ENCODE measurements at regions not wholly inside any gene's neighbourhood (a gene's known extent, or its start where the extent isn't known, plus 50 kb on each side); places are given as distances from the start of the nearest gene placed in this dataset.

DNA sequence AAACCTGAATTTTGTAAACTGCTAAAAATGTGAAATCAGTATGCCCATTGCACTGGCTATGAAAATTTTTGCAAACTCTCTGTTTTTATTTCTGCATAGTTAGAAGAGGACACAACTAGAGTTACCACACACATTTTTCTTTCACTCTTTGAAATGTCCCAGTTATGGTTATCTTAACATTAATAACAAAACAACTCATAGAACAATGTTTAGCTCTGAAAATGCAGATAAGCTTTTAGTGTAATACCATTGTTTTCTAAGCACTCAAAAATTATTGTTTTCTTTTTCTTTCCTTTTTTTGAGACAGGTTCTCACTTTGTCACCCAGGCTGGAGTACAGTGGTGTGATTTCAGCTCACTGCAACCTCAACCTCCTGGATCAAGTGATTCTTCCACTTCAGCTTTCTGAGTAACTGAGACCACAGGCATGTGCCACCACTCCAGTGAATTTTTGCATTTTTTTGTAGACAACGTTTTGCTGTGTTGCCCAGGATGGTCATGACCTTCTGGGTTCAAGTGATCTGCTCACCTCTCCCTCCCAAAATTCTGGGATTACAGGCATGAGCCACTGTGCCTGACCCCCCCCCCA is 1204.5 kb upstream of the ZEB2 start:
- H3K27ac Mint-ChIP-seq: no peak overlapping the region
- DNase-seq: no peak
- POLR2A ChIA-PET: no interaction called here
- H3K4me1 Mint-ChIP-seq (ENCODE audit: low read depth): no peaks in the 10 kb centered on the region
- no peak overlapping the region for H3K4me3 Mint-ChIP-seq
- H3K36me3 Mint-ChIP-seq: no peaks in the 10 kb centered on the region
- H3K9me3 Mint-ChIP-seq: peaks cover 2% of the 10 kb centered on the region
- CTCF ChIA-PET: no interaction called here
- intact Hi-C loops (cut with micrococcal nuclease): no loop called here
- H3K27me3 Mint-ChIP-seq: no peaks in the 10 kb centered on the region

- intact Hi-C loops (cut with micrococcal nuclease): no loop called here
- Mint-ChIP-seq H3K36me3 (no peaks in the 10 kb centered on the region), H3K27me3 (no peaks in the 10 kb centered on the region), H3K9me3 (peaks cover 2% of the 10 kb centered on the region), H3K4me1 (ENCODE audit: low read depth) (no peaks in the 10 kb centered on the region), H3K27ac (no peak overlapping the region), H3K4me3 (no peak overlapping the region)
- CTCF ChIA-PET: no interaction called here
- DNase-seq: no peak
- POLR2A ChIA-PET: no interaction called here
Measured at GRCh38 chr2:145723872-145724271, 1204.0 kb upstream of the ZEB2 start.

DNA sequence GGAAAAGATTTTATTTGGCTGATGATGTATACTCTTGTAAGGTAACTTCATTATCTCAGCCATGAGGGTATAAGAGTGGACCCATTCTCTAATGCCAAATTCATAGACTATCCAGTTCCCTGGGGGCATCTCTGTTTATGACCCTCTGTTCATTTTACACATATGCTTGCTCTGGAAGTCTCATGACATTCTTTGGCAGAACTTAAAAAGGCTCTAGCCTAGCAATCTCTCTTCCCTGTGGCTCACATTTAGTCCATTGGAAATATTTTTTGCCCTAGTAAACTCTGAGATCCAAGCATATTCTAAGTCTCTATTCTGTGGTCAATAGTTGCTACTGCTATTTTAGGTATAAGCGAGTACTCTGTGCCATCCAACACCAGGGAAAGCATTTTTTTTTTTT is 1201.8 kb upstream of the ZEB2 start:
- Mint-ChIP-seq H3K4me3 (no peak overlapping the region), H3K27me3 (no peaks in the 10 kb centered on the region), H3K4me1 (ENCODE audit: low read depth) (no peaks in the 10 kb centered on the region), H3K36me3 (no peaks in the 10 kb centered on the region), H3K27ac (no peak overlapping the region), H3K9me3 (peaks cover 2% of the 10 kb centered on the region)
- no peak for DNase-seq
- intact Hi-C loops (cut with micrococcal nuclease): no loop called here
- ChIA-PET CTCF (no interaction called here), POLR2A (no interaction called here)

GRCh38 chr2:145715601-145716000 is 1195.7 kb upstream of the ZEB2 start:
- no peak overlapping the region for H3K4me3 Mint-ChIP-seq
- no peaks in the 10 kb centered on the region for H3K27me3 Mint-ChIP-seq
- H3K9me3 Mint-ChIP-seq: no peaks in the 10 kb centered on the region
- no peak overlapping the region for H3K27ac Mint-ChIP-seq
- intact Hi-C loops (cut with micrococcal nuclease): no loop called here
- DNase-seq: no peak
- ChIA-PET POLR2A (no interaction called here), CTCF (no interaction called here)
- no peaks in the 10 kb centered on the region for H3K4me1 Mint-ChIP-seq (ENCODE audit: low read depth)
- no peaks in the 10 kb centered on the region for H3K36me3 Mint-ChIP-seq

DNA sequence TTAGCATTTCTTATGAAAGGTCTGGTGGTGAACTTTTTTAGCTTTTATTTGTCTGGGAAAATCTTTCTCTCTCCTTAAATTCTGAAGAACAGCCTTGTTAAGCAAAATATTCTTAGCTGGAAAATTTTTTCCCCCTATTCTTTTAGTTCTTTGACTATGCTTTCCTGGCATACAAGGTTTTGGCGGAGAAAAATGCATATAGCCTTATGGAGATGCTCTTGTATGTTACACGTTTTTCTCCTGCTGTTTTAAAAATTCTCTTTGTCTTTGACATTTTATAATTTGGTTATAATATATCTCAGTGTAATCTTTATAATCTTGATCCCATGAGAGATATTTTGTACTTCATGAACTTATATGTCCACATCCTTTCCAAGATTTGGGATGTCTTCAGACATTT is 1190.4 kb upstream of the ZEB2 start:
- CTCF ChIA-PET: no interaction called here
- H3K4me3 Mint-ChIP-seq: no peak overlapping the region
- H3K36me3 Mint-ChIP-seq: no peaks in the 10 kb centered on the region
- no peak for DNase-seq
- no peaks in the 10 kb centered on the region for H3K27me3 Mint-ChIP-seq
- POLR2A ChIA-PET: no interaction called here
- no peaks in the 10 kb centered on the region for H3K4me1 Mint-ChIP-seq (ENCODE audit: low read depth)
- H3K9me3 Mint-ChIP-seq: peaks cover 2% of the 10 kb centered on the region
- no peak overlapping the region for H3K27ac Mint-ChIP-seq
- intact Hi-C loops (cut with micrococcal nuclease): no loop called here

GRCh38 chr2:145702305-145702704 is 1182.4 kb upstream of the ZEB2 start:
- intact Hi-C loops (cut with micrococcal nuclease): no loop called here
- no peak overlapping the region for H3K27ac Mint-ChIP-seq
- no peaks in the 10 kb centered on the region for H3K27me3 Mint-ChIP-seq
- no peak overlapping the region for H3K4me3 Mint-ChIP-seq
- no peaks in the 10 kb centered on the region for H3K36me3 Mint-ChIP-seq
- peaks cover 9% of the 10 kb centered on the region for H3K9me3 Mint-ChIP-seq
- ChIA-PET CTCF (no interaction called here), POLR2A (no interaction called here)
- H3K4me1 Mint-ChIP-seq (ENCODE audit: low read depth): no peaks in the 10 kb centered on the region
- DNase-seq: no peak

DNA sequence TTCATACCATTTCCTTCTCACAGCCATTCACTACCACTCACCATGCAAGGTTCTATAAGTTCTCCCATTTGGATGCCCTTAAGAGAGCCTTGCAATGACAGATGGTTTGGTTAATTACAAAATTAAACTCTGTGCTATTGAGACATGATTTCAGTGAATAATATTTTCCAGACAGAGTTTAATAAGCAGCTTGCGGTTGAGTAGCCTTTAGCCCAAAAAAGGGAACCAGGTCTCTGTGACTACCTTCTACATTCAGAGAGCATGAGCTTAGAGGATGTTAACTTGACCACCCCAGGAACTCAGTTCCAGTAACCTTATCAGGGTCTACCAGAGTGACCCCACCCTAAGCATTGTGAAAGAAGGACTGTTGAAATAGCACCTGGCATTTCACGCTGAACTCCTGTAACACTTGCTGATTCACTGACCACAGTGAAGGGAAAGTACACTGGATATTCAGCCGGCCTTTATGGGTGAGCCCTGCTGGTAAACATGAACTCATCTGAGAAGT is 1173.1 kb upstream of the ZEB2 start:
- CTCF ChIA-PET: no interaction called here
- intact Hi-C loops (cut with micrococcal nuclease): no loop called here
- H3K36me3 Mint-ChIP-seq: no peaks in the 10 kb centered on the region

DNA sequence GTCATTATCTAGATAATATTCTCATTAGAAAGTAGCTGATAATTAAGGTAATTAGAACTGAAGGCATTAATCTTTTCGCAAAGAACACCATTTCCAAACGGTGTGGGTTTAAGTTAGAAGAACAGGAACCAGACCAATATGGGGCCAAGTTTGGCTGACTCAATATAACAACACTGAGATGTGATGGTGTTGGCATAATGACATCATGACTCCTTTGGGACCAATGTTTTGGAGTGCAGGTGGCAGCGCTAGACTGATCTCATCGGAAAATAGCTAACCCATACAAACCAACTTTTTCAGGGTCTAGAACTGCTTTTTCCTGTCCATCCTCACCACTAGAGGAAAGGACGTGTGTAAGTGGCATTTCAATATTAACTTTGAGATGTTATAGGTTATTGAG is 1171.7 kb upstream of the ZEB2 start:
- H3K36me3 Mint-ChIP-seq: no peaks in the 10 kb centered on the region
- intact Hi-C loops (cut with micrococcal nuclease): no loop called here
- POLR2A ChIA-PET: no interaction called here
- no peak overlapping the region for H3K27ac Mint-ChIP-seq
- no peak overlapping the region for H3K4me3 Mint-ChIP-seq
- CTCF ChIA-PET: no interaction called here
- no peaks in the 10 kb centered on the region for H3K4me1 Mint-ChIP-seq (ENCODE audit: low read depth)
- DNase-seq: no peak
- peaks cover 4% of the 10 kb centered on the region for H3K9me3 Mint-ChIP-seq
- no peaks in the 10 kb centered on the region for H3K27me3 Mint-ChIP-seq

More for the DNA sequence above, 1173.1 kb upstream of the ZEB2 start:
- POLR2A ChIA-PET: no interaction called here
- Mint-ChIP-seq H3K27ac (no peak overlapping the region), H3K4me3 (no peak overlapping the region), H3K4me1 (ENCODE audit: low read depth) (no peaks in the 10 kb centered on the region), H3K27me3 (no peaks in the 10 kb centered on the region), H3K9me3 (peaks cover 4% of the 10 kb centered on the region)
- no peak for DNase-seq

DNA sequence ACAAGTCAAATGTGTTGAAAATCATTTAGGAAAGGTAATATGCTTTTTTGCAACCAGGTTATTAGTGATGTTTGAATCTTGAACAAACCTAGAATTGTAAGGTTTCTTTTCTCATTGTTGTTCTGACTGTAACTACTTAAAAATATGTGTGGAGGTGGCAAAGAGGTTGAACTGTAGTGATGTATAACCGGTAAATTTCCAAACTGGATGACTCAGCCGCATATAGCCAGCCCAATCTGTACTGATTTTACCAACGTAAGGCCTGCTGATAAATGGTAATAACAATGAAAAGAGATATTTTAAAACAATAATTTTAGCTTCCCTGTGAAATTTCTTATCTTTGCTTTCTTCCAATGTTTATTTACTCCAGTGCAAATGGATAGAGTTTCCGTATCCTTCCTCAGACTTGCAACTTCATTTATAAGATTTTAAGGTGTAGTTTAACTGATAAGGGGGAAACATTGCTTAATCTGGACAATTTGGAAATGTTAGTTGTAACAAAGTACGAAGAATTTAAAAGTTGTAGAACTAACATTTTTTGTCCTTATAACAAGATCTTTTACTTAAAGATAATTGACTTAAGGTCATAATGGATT is 1170.4 kb upstream of the ZEB2 start:
- Mint-ChIP-seq H3K27ac (no peak overlapping the region), H3K36me3 (no peaks in the 10 kb centered on the region), H3K4me1 (ENCODE audit: low read depth) (no peaks in the 10 kb centered on the region), H3K4me3 (no peak overlapping the region), H3K27me3 (no peaks in the 10 kb centered on the region), H3K9me3 (peaks cover 4% of the 10 kb centered on the region)
- no peak for DNase-seq
- ChIA-PET CTCF (no interaction called here), POLR2A (no interaction called here)
- intact Hi-C loops (cut with micrococcal nuclease): no loop called here

DNA sequence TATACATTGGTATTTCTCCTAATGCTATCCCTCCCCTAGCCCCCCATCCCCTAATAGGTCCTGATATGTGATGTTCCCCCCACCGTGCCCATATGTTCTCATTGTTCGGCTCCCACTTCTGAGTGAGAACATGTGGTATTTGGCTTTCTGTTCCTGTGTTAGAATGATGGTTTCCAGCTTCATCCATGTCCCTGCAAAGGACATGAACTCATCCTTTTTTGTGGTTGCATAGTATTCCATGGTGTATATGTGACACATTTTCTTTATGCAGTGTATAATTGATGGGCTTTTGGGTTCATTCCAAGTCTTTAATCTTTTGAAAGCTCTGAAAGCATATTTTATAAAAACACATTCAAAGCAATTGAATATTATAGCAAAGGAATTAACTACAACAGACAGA is 1169.4 kb upstream of the ZEB2 start:
- no peak overlapping the region for H3K27ac Mint-ChIP-seq
- no peak overlapping the region for H3K4me3 Mint-ChIP-seq
- no peaks in the 10 kb centered on the region for H3K36me3 Mint-ChIP-seq
- intact Hi-C loops (cut with micrococcal nuclease): no loop called here
- H3K27me3 Mint-ChIP-seq: no peaks in the 10 kb centered on the region
- H3K9me3 Mint-ChIP-seq: peaks cover 4% of the 10 kb centered on the region
- no peaks in the 10 kb centered on the region for H3K4me1 Mint-ChIP-seq (ENCODE audit: low read depth)
- POLR2A ChIA-PET: no interaction called here
- CTCF ChIA-PET: no interaction called here
- no peak for DNase-seq

- POLR2A ChIA-PET: no interaction called here
- H3K4me1 Mint-ChIP-seq (ENCODE audit: low read depth): no peaks in the 10 kb centered on the region
- peaks cover 4% of the 10 kb centered on the region for H3K9me3 Mint-ChIP-seq
- CTCF ChIA-PET: no interaction called here
- H3K36me3 Mint-ChIP-seq: no peaks in the 10 kb centered on the region
- no peak overlapping the region for H3K4me3 Mint-ChIP-seq
- intact Hi-C loops (cut with micrococcal nuclease): no loop called here
- no peak overlapping the region for H3K27ac Mint-ChIP-seq
- no peaks in the 10 kb centered on the region for H3K27me3 Mint-ChIP-seq
- no peak for DNase-seq
Measured at GRCh38 chr2:145688156-145688555, 1168.2 kb upstream of the ZEB2 start.

DNA sequence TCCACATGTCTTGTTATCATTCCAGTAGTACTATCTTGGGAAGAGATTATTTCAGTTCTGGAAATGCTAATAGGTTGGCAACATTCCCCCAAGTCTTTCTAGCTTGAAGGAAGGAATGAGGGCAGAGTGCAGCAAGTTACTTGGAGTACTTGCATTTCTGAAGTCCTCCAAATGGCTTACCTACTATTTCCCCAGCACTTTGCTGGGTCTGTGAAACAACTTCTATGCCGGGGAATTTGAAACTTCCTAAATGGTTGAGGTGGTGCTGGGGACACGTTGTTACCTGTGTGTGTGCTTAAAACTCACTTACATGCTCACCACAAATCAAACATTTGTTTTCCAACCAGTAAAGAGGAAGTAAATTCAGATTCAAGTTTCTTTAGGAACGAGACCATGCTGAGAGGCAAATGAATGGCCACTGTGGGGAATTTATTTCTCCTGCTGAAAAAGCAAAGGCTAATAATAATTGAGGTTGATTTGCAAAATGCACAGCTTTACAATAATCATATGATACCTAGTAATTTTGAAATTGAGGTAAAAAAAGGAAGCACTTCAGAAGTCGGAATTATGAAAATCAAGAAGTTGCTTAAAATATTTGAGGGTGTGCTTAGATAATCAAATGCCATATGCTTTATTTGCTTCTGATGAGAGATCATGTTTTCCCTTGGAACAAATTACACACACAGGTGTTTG is 1167.7 kb upstream of the ZEB2 start:
- H3K4me3 Mint-ChIP-seq: no peak overlapping the region
- CTCF ChIA-PET: no interaction called here
- H3K27ac Mint-ChIP-seq: no peak overlapping the region
- no peak for DNase-seq
- peaks cover 4% of the 10 kb centered on the region for H3K9me3 Mint-ChIP-seq
- no peaks in the 10 kb centered on the region for H3K36me3 Mint-ChIP-seq
- H3K4me1 Mint-ChIP-seq (ENCODE audit: low read depth): no peaks in the 10 kb centered on the region
- intact Hi-C loops (cut with micrococcal nuclease): no loop called here
- no peaks in the 10 kb centered on the region for H3K27me3 Mint-ChIP-seq
- POLR2A ChIA-PET: no interaction called here

DNA sequence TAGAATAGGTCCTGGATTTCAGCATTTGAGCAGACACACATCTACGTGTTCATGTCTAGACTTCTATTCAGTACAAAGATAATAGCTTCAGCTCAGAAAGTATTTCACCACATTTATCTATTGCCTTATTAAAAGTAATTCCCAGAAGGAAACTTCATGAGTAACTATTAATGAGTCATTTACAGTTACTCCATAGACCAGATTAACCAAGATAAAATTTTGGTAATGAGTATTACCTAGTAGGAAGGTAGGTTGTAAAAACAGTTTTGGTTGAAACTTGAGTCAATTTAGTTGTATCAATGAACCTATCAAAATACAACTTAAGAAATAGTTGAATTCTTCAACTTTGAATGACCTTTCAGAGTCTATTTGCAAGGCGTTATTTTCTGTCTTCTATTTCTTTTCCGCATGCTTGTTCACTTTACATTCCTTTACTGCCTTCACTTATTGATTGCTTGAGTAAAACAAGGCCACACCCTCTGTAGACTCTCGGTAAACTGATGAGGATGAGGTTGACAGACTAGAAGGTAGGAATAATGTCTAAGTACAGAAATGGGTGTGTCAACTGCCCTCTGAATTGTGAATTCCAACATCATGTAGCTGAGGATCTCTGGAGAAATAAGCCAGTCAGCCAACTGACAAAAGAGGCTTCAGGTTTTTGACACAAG is 1165.6 kb upstream of the ZEB2 start:
- no peaks in the 10 kb centered on the region for H3K27me3 Mint-ChIP-seq
- H3K4me1 Mint-ChIP-seq (ENCODE audit: low read depth): no peaks in the 10 kb centered on the region
- H3K27ac Mint-ChIP-seq: no peak overlapping the region
- ChIA-PET CTCF (no interaction called here), POLR2A (no interaction called here)
- no peak for DNase-seq
- intact Hi-C loops (cut with micrococcal nuclease): no loop called here
- H3K36me3 Mint-ChIP-seq: no peaks in the 10 kb centered on the region
- no peak overlapping the region for H3K4me3 Mint-ChIP-seq
- H3K9me3 Mint-ChIP-seq: peaks cover 4% of the 10 kb centered on the region
